GM12892 (cell line): ENCODE measurements at regions not wholly inside any gene's neighbourhood (a gene's known extent, or its start where the extent isn't known, plus 50 kb on each side); places are given as distances from the start of the nearest gene placed in this dataset.

Experiments used
- DNase-seq: peaks from one replicate; pipeline ENCODE4 v3.0.0; 2011; ENCODE audit not compliant: insufficient read length
- FAIRE-seq: peaks from 2 replicates; lab custom pipeline; 2011; peaks lifted over from hg19 to GRCh38; lab: Jason Lieb, UNC
- POLR2A ChIP-seq: IDR thresholded peaks from 2 replicates; pipeline ENCODE4 v1.6.1; 2011; ENCODE audit warnings: low read depth, low read length, control low read depth
- POLR2AphosphoS5 ChIP-seq: IDR thresholded peaks from 2 replicates; pipeline ENCODE4 v1.6.1; 2011; ENCODE audit warnings: low read depth, low read length, control low read depth
- TAF1 ChIP-seq: IDR thresholded peaks from 2 replicates; pipeline ENCODE4 v1.6.1; 2011; ENCODE audit warnings: low read depth, mild to moderate bottlenecking, control low read depth, low read length, borderline replicate concordance

- FAIRE-seq = no peak
- DNase-seq = no peak
- TF ChIP-seq TAF1 (no peak), POLR2AphosphoS5 (no peak), POLR2A (no peak)
These were observed 69.9 kb upstream of the LMNB1 start for GRCh38 chr5:126707080-126707479.

GRCh38 chr5:126715765-126716164, 61.2 kb upstream of the LMNB1 start:
- TF ChIP-seq POLR2AphosphoS5 (no peak), POLR2A (no peak), TAF1 (no peak)
- no peak for DNase-seq
- FAIRE-seq = no peak

- no peak for FAIRE-seq
- TF ChIP-seq TAF1 (no peak), POLR2AphosphoS5 (no peak), POLR2A (no peak)
- no peak for DNase-seq
These were observed 60.1 kb upstream of the LMNB1 start for GRCh38 chr5:126716861-126717260.

GRCh38 chr5:126718236-126718868, 58.6 kb upstream of the LMNB1 start:
- DNase-seq = no peak
- TF ChIP-seq POLR2A = no peak
- FAIRE-seq = no peak

GRCh38 chr5:126720369-126720768, 56.6 kb upstream of the LMNB1 start:
- TF ChIP-seq POLR2A (no peak), POLR2AphosphoS5 (no peak), TAF1 (no peak)
- no peak for FAIRE-seq
- no peak for DNase-seq

GRCh38 chr5:126723643-126724042, 53.3 kb upstream of the LMNB1 start:
- no peak for FAIRE-seq
- TF ChIP-seq POLR2A = no peak
- no peak for TF ChIP-seq TAF1
- no peak for TF ChIP-seq POLR2AphosphoS5

More at GRCh38 chr5:126723643-126724042, 53.3 kb upstream of the LMNB1 start:
- no peak for DNase-seq
